Loucy (cell line): ENCODE measurements at regions not wholly inside any gene's neighbourhood (a gene's known extent, or its start where the extent isn't known, plus 50 kb on each side); places are given as distances from the start of the nearest gene placed in this dataset.
"Not testable (repeated sequence)": the region's sequence is repeated elsewhere in the genome, so short reads cannot be mapped to it uniquely, and the experiment has no call there.

Experiments used
- H2AFZ ChIP-seq: fragments of 200-600 bp; sonication (generic); 2 replicates; pipeline ENCODE4 v1.6.0; 2016; ENCODE audit warnings: antibody characterized with exemption, mild to moderate bottlenecking, low read length, moderate library complexity
- H3F3A ChIP-seq: fragments of 200-600 bp; 2 replicates; pipeline ENCODE4 v1.6.0; 2016; ENCODE audit warnings: antibody characterized with exemption, low read depth, mild to moderate bottlenecking
- H3K27me3 ChIP-seq: fragments of 200-600 bp; sonication (generic); 2 replicates; pipeline ENCODE4 v1.6.1; 2014; ENCODE audit warnings: low read length, mild to moderate bottlenecking; ENCODE audit not compliant: insufficient read depth, poor library complexity, severe bottlenecking
- H3K36me3 ChIP-seq: fragments of 200-600 bp; sonication (generic); 2 replicates; pipeline ENCODE4 v1.6.1; 2016; ENCODE audit warnings: low read length; ENCODE audit not compliant: insufficient read depth
- H3K4me1 ChIP-seq: fragments of 200-600 bp; sonication (generic); 2 replicates; pipeline ENCODE4 v1.5.1; 2014; ENCODE audit warnings: low read length, mild to moderate bottlenecking; ENCODE audit not compliant: insufficient read depth, poor library complexity, severe bottlenecking
- H3K4me2 ChIP-seq: fragments of 200-600 bp; sonication (generic); 2 replicates; pipeline ENCODE4 v1.6.0; 2014; ENCODE audit warnings: antibody characterized with exemption, low read length, low read depth, mild to moderate bottlenecking; ENCODE audit not compliant: poor library complexity, severe bottlenecking
- H3K4me3 ChIP-seq: fragments of 200-600 bp; sonication (generic); 2 replicates; pipeline ENCODE4 v1.5.1; 2014; ENCODE audit warnings: low read length, mild to moderate bottlenecking, mixed read lengths; ENCODE audit not compliant: poor library complexity, severe bottlenecking
- H3K79me2 ChIP-seq: fragments of 200-600 bp; sonication (generic); 2 replicates; pipeline ENCODE4 v1.6.1; 2014; ENCODE audit warnings: low read length; ENCODE audit not compliant: insufficient read depth
- H3K9ac ChIP-seq: fragments of 200-600 bp; sonication (generic); 2 replicates; pipeline ENCODE4 v1.6.0; 2014; ENCODE audit warnings: mild to moderate bottlenecking, low read depth, low read length, moderate library complexity; ENCODE audit not compliant: poor library complexity, severe bottlenecking
- H3K9me2 ChIP-seq: fragments of 200-600 bp; sonication (generic); replicated peaks from 2 replicates; pipeline ENCODE4 v1.6.1; 2016; ENCODE audit warnings: low read depth, low read length, mixed read lengths
- H3K9me3 ChIP-seq: fragments of 200-600 bp; sonication (generic); 2 replicates; pipeline ENCODE4 v1.6.1; 2014; ENCODE audit warnings: mild to moderate bottlenecking, antibody characterized with exemption, low read length, low read depth; ENCODE audit not compliant: insufficient read depth
- H4K20me1 ChIP-seq: fragments of 200-600 bp; sonication (generic); 2 replicates; pipeline ENCODE4 v1.6.0; 2014; ENCODE audit warnings: antibody characterized with exemption, low read length, mild to moderate bottlenecking; ENCODE audit not compliant: insufficient read depth, poor library complexity, severe bottlenecking
- EZH2phosphoT487 ChIP-seq: fragments of 200-600 bp; IDR thresholded peaks from 2 replicates; pipeline ENCODE4 v1.6.1; 2018; ENCODE audit warnings: antibody characterized with exemption, mild to moderate bottlenecking, moderate library complexity, borderline replicate concordance
- TF ChIP-seq, protein P1 (sequence below): fragments of 200-600 bp; sonication (generic); conservative IDR thresholded peaks from 2 replicates; pipeline ENCODE4 v1.5.1; 2014; ENCODE audit warnings: mild to moderate bottlenecking, antibody characterized with exemption, low read length

GRCh38 chr20:4468114-4468513, 218.1 kb upstream of the PRNP start:
- no peak overlapping the region for H2AFZ ChIP-seq
- no peaks in the 10 kb centered on the region for H3K4me1 ChIP-seq
- H3K9me2 ChIP-seq: no peaks in the 10 kb centered on the region
- H3K4me2 ChIP-seq: no peak overlapping the region
- H3F3A ChIP-seq: no peaks in the 10 kb centered on the region
- H3K4me3 ChIP-seq: no peak overlapping the region
- H4K20me1 ChIP-seq: no peaks in the 10 kb centered on the region
- TF ChIP-seq, protein P1, sequence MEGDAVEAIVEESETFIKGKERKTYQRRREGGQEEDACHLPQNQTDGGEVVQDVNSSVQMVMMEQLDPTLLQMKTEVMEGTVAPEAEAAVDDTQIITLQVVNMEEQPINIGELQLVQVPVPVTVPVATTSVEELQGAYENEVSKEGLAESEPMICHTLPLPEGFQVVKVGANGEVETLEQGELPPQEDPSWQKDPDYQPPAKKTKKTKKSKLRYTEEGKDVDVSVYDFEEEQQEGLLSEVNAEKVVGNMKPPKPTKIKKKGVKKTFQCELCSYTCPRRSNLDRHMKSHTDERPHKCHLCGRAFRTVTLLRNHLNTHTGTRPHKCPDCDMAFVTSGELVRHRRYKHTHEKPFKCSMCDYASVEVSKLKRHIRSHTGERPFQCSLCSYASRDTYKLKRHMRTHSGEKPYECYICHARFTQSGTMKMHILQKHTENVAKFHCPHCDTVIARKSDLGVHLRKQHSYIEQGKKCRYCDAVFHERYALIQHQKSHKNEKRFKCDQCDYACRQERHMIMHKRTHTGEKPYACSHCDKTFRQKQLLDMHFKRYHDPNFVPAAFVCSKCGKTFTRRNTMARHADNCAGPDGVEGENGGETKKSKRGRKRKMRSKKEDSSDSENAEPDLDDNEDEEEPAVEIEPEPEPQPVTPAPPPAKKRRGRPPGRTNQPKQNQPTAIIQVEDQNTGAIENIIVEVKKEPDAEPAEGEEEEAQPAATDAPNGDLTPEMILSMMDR: no peak
- TF ChIP-seq EZH2phosphoT487: no peak
- H3K36me3 ChIP-seq: no peaks in the 10 kb centered on the region
- no peak overlapping the region for H3K9ac ChIP-seq
- no peaks in the 10 kb centered on the region for H3K27me3 ChIP-seq
- no peaks in the 10 kb centered on the region for H3K9me3 ChIP-seq
- no peaks in the 10 kb centered on the region for H3K79me2 ChIP-seq

DNA sequence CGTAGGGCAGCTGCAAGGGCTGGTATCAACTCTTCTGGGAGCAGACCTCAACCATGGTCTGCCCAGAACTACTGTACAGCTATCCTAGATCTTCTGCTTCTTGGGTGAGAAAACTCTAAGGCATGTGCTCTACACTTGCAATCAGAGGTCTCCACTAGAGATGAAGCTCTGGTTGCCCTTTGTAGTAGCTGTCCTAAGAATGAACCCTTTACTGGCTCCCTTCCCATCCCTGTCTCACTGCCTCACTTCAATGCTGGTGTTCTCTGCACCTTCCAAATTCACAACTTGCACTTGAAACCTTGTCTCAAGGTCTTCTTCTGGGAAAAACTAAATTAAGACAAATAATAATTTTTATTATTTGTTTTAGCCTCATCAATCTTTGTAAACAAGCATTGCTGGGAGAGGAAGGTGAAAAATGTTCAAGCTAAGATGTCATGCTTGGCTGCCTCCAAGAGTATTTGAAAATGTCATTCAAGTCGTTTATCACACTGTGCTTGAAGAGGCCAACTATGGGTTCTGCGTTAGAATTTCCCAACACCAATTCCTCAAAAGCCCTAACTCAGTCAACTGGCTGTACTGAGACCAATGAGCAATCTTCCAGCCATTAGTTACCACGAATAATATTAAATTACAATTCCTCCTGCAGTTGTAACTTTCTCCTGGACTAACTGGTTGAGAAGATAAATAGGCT, 216.9 kb upstream of the ADRA1D start:
- no peak overlapping the region for H3K9ac ChIP-seq
- no peaks in the 10 kb centered on the region for H3K79me2 ChIP-seq

GRCh38 chr20:4465212-4465611, 216.1 kb upstream of the ADRA1D start:
- Histone ChIP-seq H3K9ac (no peak overlapping the region), H3K9me2 (no peaks in the 10 kb centered on the region), H3K79me2 (no peaks in the 10 kb centered on the region), H4K20me1 (no peaks in the 10 kb centered on the region), H3K4me2 (no peak overlapping the region), H3K9me3 (no peaks in the 10 kb centered on the region), H3K27me3 (no peaks in the 10 kb centered on the region), H3K4me3 (no peak overlapping the region), H2AFZ (no peak overlapping the region), H3F3A (no peaks in the 10 kb centered on the region; the same call in 1 of the 2 replicates), H3K36me3 (no peaks in the 10 kb centered on the region), H3K4me1 (no peaks in the 10 kb centered on the region)
- TF ChIP-seq, protein P1: no peak
- no peak for TF ChIP-seq EZH2phosphoT487

More for the DNA sequence above, 216.9 kb upstream of the ADRA1D start:
- Histone ChIP-seq H4K20me1 (no peaks in the 10 kb centered on the region), H3K27me3 (no peaks in the 10 kb centered on the region), H3K36me3 (no peaks in the 10 kb centered on the region), H2AFZ (no peak overlapping the region), H3K4me3 (no peak overlapping the region), H3F3A (no peaks in the 10 kb centered on the region; the same call in 1 of the 2 replicates), H3K9me2 (no peaks in the 10 kb centered on the region), H3K9me3 (no peaks in the 10 kb centered on the region), H3K4me2 (no peak overlapping the region), H3K4me1 (no peaks in the 10 kb centered on the region)
- TF ChIP-seq, protein P1: no peak
- no peak for TF ChIP-seq EZH2phosphoT487

DNA sequence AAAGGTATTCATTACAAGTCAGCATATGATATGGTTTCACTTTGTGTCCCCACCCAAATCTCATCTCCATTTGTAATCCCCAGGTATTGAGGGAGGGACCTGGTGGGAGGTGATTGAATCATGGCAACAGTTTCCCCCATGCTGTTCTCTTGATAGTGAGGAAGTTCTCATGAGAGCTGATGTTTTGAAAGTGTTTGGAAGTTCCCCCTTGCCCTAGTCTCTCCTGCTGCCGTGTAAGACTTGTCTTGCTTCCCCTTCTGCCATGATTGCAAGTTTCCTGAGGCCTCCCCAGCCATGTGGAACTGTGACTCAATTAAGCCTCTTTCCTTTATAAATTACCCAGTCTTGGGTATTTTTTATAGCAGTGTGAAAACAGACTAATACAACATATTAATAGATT, 213.7 kb upstream of the ADRA1D start:
- H3K4me2 ChIP-seq, H3K79me2 ChIP-seq, H3K4me3 ChIP-seq, H3K9me3 ChIP-seq, H3K27me3 ChIP-seq, H3K36me3 ChIP-seq, H3F3A ChIP-seq, H4K20me1 ChIP-seq, H3K4me1 ChIP-seq, H2AFZ ChIP-seq, H3K9ac ChIP-seq, H3K9me2 ChIP-seq: not testable (repeated sequence)
